ENCODE measurements at regions not wholly inside any gene's neighbourhood (a gene's known extent, or its start where the extent isn't known, plus 50 kb on each side); places are given as distances from the start of the nearest gene placed in this dataset.

GRCh38 chr2:9754532-9754887 lies 88.8 kb upstream of the TAF1B start:
- H3K9me3 ChIP-seq (ENCODE audit: control extremely low read depth in 1 of 5, control insufficient read depth in 4 of 5, insufficient read depth in 2 of 5, low read depth in 1 of 5, low read length in 4 of 5), result no peaks in the 10 kb centered on the region
- ChIA-PET CTCF (interaction anchor here (1.2 to 5.6 kb wide), 2 partner anchors 16 to 26 kb away, joined by 3 to 53 read pairs; no protein-coding TSS in a partner anchor), POLR2A (interaction anchor here (0.7 kb wide), 1 partner anchor 134 kb away, joined by 5 read pairs; no protein-coding TSS in a partner anchor)
- no peaks in the 10 kb centered on the region for H3K27me3 ChIP-seq (replicated peaks in 2 of 5; ENCODE audit: control insufficient read depth in 4 of 5, insufficient read depth in 5 of 5, low read length in 4 of 5)
- DNase-seq, result peak in 2 of 3 donors; percentile 43 to 58
- no peak overlapping the region for H3K4me3 ChIP-seq (ENCODE audit: control insufficient read depth in 1 of 7, extremely low read depth in 1 of 7, insufficient read depth in 4 of 7, low read depth in 2 of 7, low read length in 6 of 7)
- H3K36me3 ChIP-seq (ENCODE audit: control insufficient read depth in 4 of 4, insufficient read depth in 4 of 4, low read length in 3 of 4), result no peaks in the 10 kb centered on the region
- H3K27ac ChIP-seq (ENCODE audit: insufficient read depth in 1 of 2, low read depth in 1 of 2, low read length in 2 of 2, poor library complexity in 1 of 2, severe bottlenecking in 2 of 2), result no peak overlapping the region
- peaks cover 0 to 54% (median 51%) of the 10 kb centered on the region in 4 experiments for H3K4me1 ChIP-seq (ENCODE audit: control extremely low read depth in 1 of 4, control insufficient read depth in 4 of 4, insufficient read depth in 4 of 4, low read length in 3 of 4)
- whole genome bisulfite sequencing (ENCODE audit: insufficient coverage), result 58% methylated on average over 3 of the region's 6 CpGs

GRCh38 chr2:9755008-9755407 lies 88.3 kb upstream of the TAF1B start:
- CTCF ChIA-PET, result interaction anchor here (1.2 to 5.6 kb wide), 2 partner anchors 16 to 27 kb away, joined by 3 to 53 read pairs; no protein-coding TSS in a partner anchor
- POLR2A ChIA-PET, result interaction anchor here (0.7 kb wide), 2 partner anchors 16 to 134 kb away, joined by 4 to 5 read pairs; no protein-coding TSS in a partner anchor
- WGBS (ENCODE audit: insufficient coverage), result 31% methylated on average over 11 of the region's 11 CpGs

GRCh38 chr2:9755638-9756037 lies 87.6 kb upstream of the TAF1B start:
- ChIA-PET CTCF (interaction anchor here (0.6 to 5.6 kb wide), 3 partner anchors 15 to 127 kb away, joined by 3 to 53 read pairs (median 3); no protein-coding TSS in a partner anchor), POLR2A (interaction anchor here (0.7 kb wide), 1 partner anchor 16 kb away, joined by 4 read pairs; no protein-coding TSS in a partner anchor)
- H3K4me1 ChIP-seq (ENCODE audit: control extremely low read depth in 1 of 4, control insufficient read depth in 4 of 4, insufficient read depth in 4 of 4, low read length in 3 of 4), result peaks cover 0 to 56% (median 53%) of the 10 kb centered on the region in 4 experiments

More at GRCh38 chr2:9755008-9755407, 88.3 kb upstream of the TAF1B start:
- DNase-seq, result peak in 2 of 3 donors; percentile 74 to 82
- Histone ChIP-seq H3K4me3 (ENCODE audit: control insufficient read depth in 1 of 7, extremely low read depth in 1 of 7, insufficient read depth in 4 of 7, low read depth in 2 of 7, low read length in 6 of 7) (peak overlapping the region in 1 of 7 experiments; percentile 6), H3K27ac (ENCODE audit: insufficient read depth in 1 of 2, low read depth in 1 of 2, low read length in 2 of 2, poor library complexity in 1 of 2, severe bottlenecking in 2 of 2) (no peak overlapping the region), H3K27me3 (replicated peaks in 2 of 5; ENCODE audit: control insufficient read depth in 4 of 5, insufficient read depth in 5 of 5, low read length in 4 of 5) (no peaks in the 10 kb centered on the region), H3K36me3 (ENCODE audit: control insufficient read depth in 4 of 4, insufficient read depth in 4 of 4, low read length in 3 of 4) (no peaks in the 10 kb centered on the region), H3K4me1 (ENCODE audit: control extremely low read depth in 1 of 4, control insufficient read depth in 4 of 4, insufficient read depth in 4 of 4, low read length in 3 of 4) (peaks cover 0 to 54% (median 51%) of the 10 kb centered on the region in 4 experiments), H3K9me3 (ENCODE audit: control extremely low read depth in 1 of 5, control insufficient read depth in 4 of 5, insufficient read depth in 2 of 5, low read depth in 1 of 5, low read length in 4 of 5) (no peaks in the 10 kb centered on the region)

GRCh38 chr2:9756692-9757250 lies 86.5 kb upstream of the TAF1B start:
- H3K27ac ChIP-seq (ENCODE audit: insufficient read depth in 1 of 2, low read depth in 1 of 2, low read length in 2 of 2, poor library complexity in 1 of 2, severe bottlenecking in 2 of 2), result no peak overlapping the region
- DNase-seq, result no peak
- WGBS (ENCODE audit: insufficient coverage), result 88% methylated on average over 10 of the region's 11 CpGs
- H3K36me3 ChIP-seq (ENCODE audit: control insufficient read depth in 4 of 4, insufficient read depth in 4 of 4, low read length in 3 of 4), result no peaks in the 10 kb centered on the region
- H3K9me3 ChIP-seq (ENCODE audit: control extremely low read depth in 1 of 5, control insufficient read depth in 4 of 5, insufficient read depth in 2 of 5, low read depth in 1 of 5, low read length in 4 of 5), result no peaks in the 10 kb centered on the region
- ChIA-PET CTCF (interaction anchor here (5.6 kb wide), 1 partner anchor 14 kb away, joined by 53 read pairs; no protein-coding TSS in a partner anchor), POLR2A (no interaction called here)
- peak overlapping the region in 2 of 7 experiments; percentile 49 to 65 for H3K4me3 ChIP-seq (ENCODE audit: control insufficient read depth in 1 of 7, extremely low read depth in 1 of 7, insufficient read depth in 4 of 7, low read depth in 2 of 7, low read length in 6 of 7)
- peaks cover 0 to 61% (median 53%) of the 10 kb centered on the region in 4 experiments for H3K4me1 ChIP-seq (ENCODE audit: control extremely low read depth in 1 of 4, control insufficient read depth in 4 of 4, insufficient read depth in 4 of 4, low read length in 3 of 4)
- H3K27me3 ChIP-seq (replicated peaks in 2 of 5; ENCODE audit: control insufficient read depth in 4 of 5, insufficient read depth in 5 of 5, low read length in 4 of 5), result no peaks in the 10 kb centered on the region

More at GRCh38 chr2:9755638-9756037, 87.6 kb upstream of the TAF1B start:
- Histone ChIP-seq H3K4me3 (ENCODE audit: control insufficient read depth in 1 of 7, extremely low read depth in 1 of 7, insufficient read depth in 4 of 7, low read depth in 2 of 7, low read length in 6 of 7) (no peak overlapping the region), H3K36me3 (ENCODE audit: control insufficient read depth in 4 of 4, insufficient read depth in 4 of 4, low read length in 3 of 4) (no peaks in the 10 kb centered on the region), H3K27me3 (replicated peaks in 2 of 5; ENCODE audit: control insufficient read depth in 4 of 5, insufficient read depth in 5 of 5, low read length in 4 of 5) (no peaks in the 10 kb centered on the region), H3K27ac (ENCODE audit: insufficient read depth in 1 of 2, low read depth in 1 of 2, low read length in 2 of 2, poor library complexity in 1 of 2, severe bottlenecking in 2 of 2) (no peak overlapping the region), H3K9me3 (ENCODE audit: control extremely low read depth in 1 of 5, control insufficient read depth in 4 of 5, insufficient read depth in 2 of 5, low read depth in 1 of 5, low read length in 4 of 5) (no peaks in the 10 kb centered on the region)
- no peak for DNase-seq
- WGBS (ENCODE audit: insufficient coverage), result 100% methylated on average over 11 of the region's 12 CpGs

- DNase-seq, result peak in 2 of 3 donors; percentile 51 to 66
- ChIA-PET POLR2A (no interaction called here), CTCF (interaction anchor here (0.7 to 5.6 kb wide), 2 partner anchors 13 to 139 kb away, joined by 3 to 53 read pairs; no protein-coding TSS in a partner anchor)
- Histone ChIP-seq H3K9me3 (ENCODE audit: control extremely low read depth in 1 of 5, control insufficient read depth in 4 of 5, insufficient read depth in 2 of 5, low read depth in 1 of 5, low read length in 4 of 5) (no peaks in the 10 kb centered on the region), H3K27me3 (replicated peaks in 2 of 5; ENCODE audit: control insufficient read depth in 4 of 5, insufficient read depth in 5 of 5, low read length in 4 of 5) (no peaks in the 10 kb centered on the region), H3K36me3 (ENCODE audit: control insufficient read depth in 4 of 4, insufficient read depth in 4 of 4, low read length in 3 of 4) (no peaks in the 10 kb centered on the region), H3K4me3 (ENCODE audit: control insufficient read depth in 1 of 7, extremely low read depth in 1 of 7, insufficient read depth in 4 of 7, low read depth in 2 of 7, low read length in 6 of 7) (peak overlapping the region in 6 of 7 experiments; percentile 3 to 72 (median 55)), H3K4me1 (ENCODE audit: control extremely low read depth in 1 of 4, control insufficient read depth in 4 of 4, insufficient read depth in 4 of 4, low read length in 3 of 4) (peaks cover 0 to 56% (median 49%) of the 10 kb centered on the region in 4 experiments), H3K27ac (ENCODE audit: insufficient read depth in 1 of 2, low read depth in 1 of 2, low read length in 2 of 2, poor library complexity in 1 of 2, severe bottlenecking in 2 of 2) (no peak overlapping the region)
- 6% methylated on average over 16 of the region's 27 CpGs for WGBS (ENCODE audit: insufficient coverage)
Observed at GRCh38 chr2:9757501-9758264, 85.6 kb upstream of the TAF1B start.

GRCh38 chr2:9758741-9759140 lies 84.5 kb upstream of the TAF1B start:
- DNase-seq, result no peak
- POLR2A ChIA-PET, result no interaction called here
- CTCF ChIA-PET, result interaction anchor here (1.0 to 5.6 kb wide), 2 partner anchors 12 to 18 kb away, joined by 3 to 53 read pairs; no protein-coding TSS in a partner anchor
- Histone ChIP-seq H3K9me3 (ENCODE audit: control extremely low read depth in 1 of 5, control insufficient read depth in 4 of 5, insufficient read depth in 2 of 5, low read depth in 1 of 5, low read length in 4 of 5) (no peaks in the 10 kb centered on the region), H3K4me1 (ENCODE audit: control extremely low read depth in 1 of 4, control insufficient read depth in 4 of 4, insufficient read depth in 4 of 4, low read length in 3 of 4) (peaks cover 0 to 45% (median 38%) of the 10 kb centered on the region in 4 experiments), H3K27me3 (replicated peaks in 2 of 5; ENCODE audit: control insufficient read depth in 4 of 5, insufficient read depth in 5 of 5, low read length in 4 of 5) (no peaks in the 10 kb centered on the region), H3K36me3 (ENCODE audit: control insufficient read depth in 4 of 4, insufficient read depth in 4 of 4, low read length in 3 of 4) (no peaks in the 10 kb centered on the region), H3K27ac (ENCODE audit: insufficient read depth in 1 of 2, low read depth in 1 of 2, low read length in 2 of 2, poor library complexity in 1 of 2, severe bottlenecking in 2 of 2) (no peak overlapping the region), H3K4me3 (ENCODE audit: control insufficient read depth in 1 of 7, extremely low read depth in 1 of 7, insufficient read depth in 4 of 7, low read depth in 2 of 7, low read length in 6 of 7) (no peak overlapping the region)
- whole genome bisulfite sequencing (ENCODE audit: insufficient coverage), result 92% methylated on average over 4 of the region's 5 CpGs
